GM19099 (cell line): ENCODE measurements at regions not wholly inside any gene's neighbourhood (a gene's known extent, or its start where the extent isn't known, plus 50 kb on each side); places are given as distances from the start of the nearest gene placed in this dataset.

Experiments
- POLR2A ChIP-seq: IDR thresholded peaks from 3 replicates; pipeline ENCODE4 v1.6.1; 2011; ENCODE audit warnings: low read depth; ENCODE audit not compliant: insufficient read length; ENCODE audit errors: extremely low read depth

GRCh38 chr9:89666950-89667349, 62.1 kb downstream of the GADD45G start:
- TF ChIP-seq POLR2A = no peak

GRCh38 chr9:89667726-89668125, 62.9 kb downstream of the GADD45G start:
- no peak for TF ChIP-seq POLR2A

GRCh38 chr9:89668216-89668865, 63.5 kb downstream of the GADD45G start:
- no peak for TF ChIP-seq POLR2A

GRCh38 chr9:89668866-89669246, 64.0 kb downstream of the GADD45G start:
- TF ChIP-seq POLR2A = no peak

GRCh38 chr9:89669361-89669842, 64.6 kb downstream of the GADD45G start:
- no peak for TF ChIP-seq POLR2A

GRCh38 chr9:89670114-89670513, 65.3 kb downstream of the GADD45G start:
- TF ChIP-seq POLR2A = no peak

- TF ChIP-seq POLR2A = no peak
Measured at GRCh38 chr9:89670801-89671434, 66.1 kb downstream of the GADD45G start.

GRCh38 chr9:89674667-89675057, 69.8 kb downstream of the GADD45G start:
- TF ChIP-seq POLR2A = no peak

GRCh38 chr9:89675058-89675742, 70.4 kb downstream of the GADD45G start:
- TF ChIP-seq POLR2A = no peak

- TF ChIP-seq POLR2A = no peak
Measured at GRCh38 chr9:89676281-89676680, 71.5 kb downstream of the GADD45G start.

GRCh38 chr9:89677702-89678395, 73.0 kb downstream of the GADD45G start:
- TF ChIP-seq POLR2A = no peak

- TF ChIP-seq POLR2A = no peak
Measured at GRCh38 chr9:89678396-89679015, 73.7 kb downstream of the GADD45G start.

- no peak for TF ChIP-seq POLR2A
Measured at GRCh38 chr9:89679016-89679415, 74.2 kb downstream of the GADD45G start.

GRCh38 chr9:89679581-89679980, 74.8 kb downstream of the GADD45G start:
- no peak for TF ChIP-seq POLR2A
